NT2/D1 (cell line): ENCODE measurements at regions not wholly inside any gene's neighbourhood (a gene's known extent, or its start where the extent isn't known, plus 50 kb on each side); places are given as distances from the start of the nearest gene placed in this dataset.

Experiments
- YY1 ChIP-seq: IDR thresholded peaks from 2 replicates; pipeline ENCODE4 v1.6.1; 2011; ENCODE audit not compliant: insufficient read length, insufficient read depth
- ZNF274 ChIP-seq: IDR thresholded peaks from 2 replicates; pipeline ENCODE4 v1.6.1; 2011; ENCODE audit warnings: mild to moderate bottlenecking, low read depth, low read length

DNA sequence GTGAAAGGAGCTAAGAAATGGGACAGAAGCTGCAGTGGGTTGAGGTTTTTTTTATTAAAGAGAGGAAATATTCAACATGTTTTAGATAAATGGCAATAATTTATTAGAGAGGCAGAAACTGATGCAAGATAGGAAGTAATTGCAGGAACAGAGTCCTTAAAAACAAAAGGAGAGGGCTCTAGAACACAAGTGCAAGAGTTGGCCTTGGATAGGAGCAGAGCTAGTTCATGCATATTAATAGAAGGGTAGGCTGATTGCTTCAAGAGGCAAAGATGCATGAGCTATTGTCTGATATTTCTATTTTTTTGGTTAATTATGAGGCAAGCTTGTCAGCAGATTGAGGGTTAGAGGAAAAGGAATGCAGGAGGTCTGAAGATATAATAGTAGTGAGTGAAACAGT is 91.0 kb upstream of the GPRIN3 start:
- TF ChIP-seq YY1: no peak
- TF ChIP-seq ZNF274: no peak
